MCF 10A (cell line): ENCODE measurements at regions not wholly inside any gene's neighbourhood (a gene's known extent, or its start where the extent isn't known, plus 50 kb on each side); places are given as distances from the start of the nearest gene placed in this dataset.

Experiments
- BruUV-seq: library from RNA; stranded (reverse); fragments of 400-500 nt; replicated peaks from 2 replicates; lab custom pipeline; 2021; lab: Mats Ljungman, UMichigan
- CTCF ChIA-PET: fragments of 300-600 bp; sonication (Branson Sonifier 250); formaldehyde crosslinking; extraction: SDS; loops from one replicate; lab custom pipeline; 2021; ENCODE audit warnings: antibody characterized with exemption, inconsistent platforms; lab: Yijun Ruan, JAX
- POLR2A ChIA-PET: fragments of 300-600, 350-650 bp; sonication (Branson Sonifier 250); formaldehyde crosslinking; extraction: SDS; loops from one replicate; lab custom pipeline; 2020; ENCODE audit warnings: antibody characterized with exemption, inconsistent platforms; lab: Yijun Ruan, JAX
- DNase-seq: peaks from one replicate; pipeline ENCODE4 v3.0.0-alpha.2; 2018; ENCODE audit not compliant: unreplicated experiment
- H3K27ac Mint-ChIP-seq: one replicate; pipeline ENCODE4 v1.8.0; 2022; ENCODE audit warnings: mild to moderate bottlenecking, low read depth, mixed read lengths; ENCODE audit not compliant: unreplicated experiment
- H3K27me3 Mint-ChIP-seq: one replicate; pipeline ENCODE4 v1.8.0; 2022; ENCODE audit warnings: mixed read lengths; ENCODE audit not compliant: insufficient read depth, unreplicated experiment
- H3K36me3 Mint-ChIP-seq: one replicate; pipeline ENCODE4 v1.8.0; 2022; ENCODE audit warnings: mild to moderate bottlenecking, moderate library complexity, mixed read lengths; ENCODE audit not compliant: insufficient read depth, unreplicated experiment
- H3K4me1 Mint-ChIP-seq: one replicate; pipeline ENCODE4 v1.8.0; 2022; ENCODE audit warnings: mixed read lengths; ENCODE audit not compliant: insufficient read depth, unreplicated experiment
- H3K4me3 Mint-ChIP-seq: one replicate; pipeline ENCODE4 v1.8.0; 2022; ENCODE audit warnings: mild to moderate bottlenecking, moderate library complexity, mixed read lengths; ENCODE audit not compliant: unreplicated experiment
- H3K9me3 Mint-ChIP-seq: one replicate; pipeline ENCODE4 v1.8.0; 2022; ENCODE audit warnings: mixed read lengths; ENCODE audit not compliant: unreplicated experiment
- intact Hi-C: fragments of 100-400 bp; cut with micrococcal nuclease; formaldehyde crosslinking; loops from 2 replicates; pipeline ENCODE4 v1.14.1; 2022
- TF ChIP-seq, protein P1 (sequence below): fragments of 200-600 bp; IDR thresholded peaks from one replicate; pipeline ENCODE4 v1.8.0; 2022; ENCODE audit warnings: antibody characterized with exemption, mild to moderate bottlenecking; ENCODE audit not compliant: unreplicated experiment

DNA sequence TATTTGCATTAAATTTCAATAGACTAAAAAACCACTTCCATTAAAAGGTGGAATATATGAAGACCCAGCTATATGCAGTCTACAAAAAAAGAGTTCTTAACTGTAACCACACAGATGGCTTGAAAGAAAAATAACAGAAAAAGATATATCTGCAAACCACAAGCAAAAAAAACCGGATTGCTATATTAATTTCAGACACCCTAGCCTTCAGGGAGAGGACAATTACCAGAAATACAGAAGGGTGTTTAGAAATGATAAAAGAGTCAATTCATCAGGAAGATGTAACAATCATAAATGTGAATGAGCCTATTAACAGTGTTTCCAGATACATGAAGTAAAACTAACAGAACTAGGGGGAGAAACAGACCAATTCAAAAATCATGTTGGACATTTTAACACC is 56.9 kb upstream of the SMIM23 start:
- BruUV-seq: no TSS peak
- TF ChIP-seq, protein P1, sequence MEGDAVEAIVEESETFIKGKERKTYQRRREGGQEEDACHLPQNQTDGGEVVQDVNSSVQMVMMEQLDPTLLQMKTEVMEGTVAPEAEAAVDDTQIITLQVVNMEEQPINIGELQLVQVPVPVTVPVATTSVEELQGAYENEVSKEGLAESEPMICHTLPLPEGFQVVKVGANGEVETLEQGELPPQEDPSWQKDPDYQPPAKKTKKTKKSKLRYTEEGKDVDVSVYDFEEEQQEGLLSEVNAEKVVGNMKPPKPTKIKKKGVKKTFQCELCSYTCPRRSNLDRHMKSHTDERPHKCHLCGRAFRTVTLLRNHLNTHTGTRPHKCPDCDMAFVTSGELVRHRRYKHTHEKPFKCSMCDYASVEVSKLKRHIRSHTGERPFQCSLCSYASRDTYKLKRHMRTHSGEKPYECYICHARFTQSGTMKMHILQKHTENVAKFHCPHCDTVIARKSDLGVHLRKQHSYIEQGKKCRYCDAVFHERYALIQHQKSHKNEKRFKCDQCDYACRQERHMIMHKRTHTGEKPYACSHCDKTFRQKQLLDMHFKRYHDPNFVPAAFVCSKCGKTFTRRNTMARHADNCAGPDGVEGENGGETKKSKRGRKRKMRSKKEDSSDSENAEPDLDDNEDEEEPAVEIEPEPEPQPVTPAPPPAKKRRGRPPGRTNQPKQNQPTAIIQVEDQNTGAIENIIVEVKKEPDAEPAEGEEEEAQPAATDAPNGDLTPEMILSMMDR: no peak
- no peak for DNase-seq
- Mint-ChIP-seq H3K27me3 (no peaks in the 10 kb centered on the region), H3K4me3 (no peak overlapping the region), H3K9me3 (peaks cover 16% of the 10 kb centered on the region), H3K36me3 (no peaks in the 10 kb centered on the region), H3K27ac (no peak overlapping the region), H3K4me1 (peaks cover 6% of the 10 kb centered on the region)
- intact Hi-C loops: no loop called here
- CTCF ChIA-PET: no interaction called here
- POLR2A ChIA-PET: interaction anchor here (1.0 kb wide), 1 partner anchor 13 kb away, joined by 3 read pairs; no protein-coding TSS in a partner anchor
